ENCODE measurements at regions not wholly inside any gene's neighbourhood (a gene's known extent, or its start where the extent isn't known, plus 50 kb on each side); places are given as distances from the start of the nearest gene placed in this dataset.
A peak's percentile ranks its signal among the peaks of the same experiment; 100 is the strongest.

- H3K9ac ChIP-seq: no peak overlapping the region
- TF ChIP-seq POLR2AphosphoS5 (IDR thresholded peaks at IDR 0.05; ENCODE audit: low read depth, low read length) (no peak), USF1 (IDR thresholded peaks at IDR 0.05; ENCODE audit: borderline replicate concordance, low read depth) (peak; percentile 35; the same call in 1 of the 2 replicates), YY1 (IDR thresholded peaks at IDR 0.05; ENCODE audit: low read depth) (peak; percentile 83; the same call in 1 of the 2 replicates), TAF1 (IDR thresholded peaks at IDR 0.05; ENCODE audit: borderline replicate concordance, low read depth, low read length) (no peak), NFIC (IDR thresholded peaks at IDR 0.05; ENCODE audit: borderline replicate concordance) (peak; percentile 89), RXRA (IDR thresholded peaks at IDR 0.05; ENCODE audit: borderline replicate concordance, low read depth) (peak; percentile 48; the same call in 1 of the 2 replicates), FOXM1 (IDR thresholded peaks at IDR 0.05; ENCODE audit: low read depth) (no peak), ZBTB33 (IDR thresholded peaks at IDR 0.05; ENCODE audit: borderline replicate concordance, low read depth) (no peak), SMC3 (IDR thresholded peaks at IDR 0.05; ENCODE audit: low read depth, low read length) (no peak), TCF12 (IDR thresholded peaks at IDR 0.05) (peak; percentile 74), CTCF (IDR thresholded peaks at IDR 0.05) (no peak), MAX (IDR thresholded peaks at IDR 0.05; ENCODE audit: low read depth) (peak; percentile 58; the same call in 1 of the 2 replicates), RCOR1 (IDR thresholded peaks at IDR 0.05; ENCODE audit: low read length) (no peak), FOSL2 (IDR thresholded peaks at IDR 0.05; ENCODE audit: borderline replicate concordance, low read depth) (peak; percentile 72), JUND (IDR thresholded peaks at IDR 0.05) (peak; percentile 54; the same call in 1 of the 2 replicates), MEF2A (IDR thresholded peaks at IDR 0.05; ENCODE audit: borderline replicate concordance, low read depth) (0 out of 2 replicates have a peak, but pooled peaks have one; percentile 12), EP300 (IDR thresholded peaks at IDR 0.05; ENCODE audit: borderline replicate concordance in 1 of 2, low read depth in 1 of 2, low read length in 1 of 2) (peak in 1 of 2 experiments; percentile 82; a peak in 1 of 4 replicates), PBX3 (IDR thresholded peaks at IDR 0.05) (peak; percentile 44; the same call in 1 of the 2 replicates), SIN3A (IDR thresholded peaks at IDR 0.05; ENCODE audit: borderline replicate concordance, low read depth, low read length) (no peak), TEAD4 (IDR thresholded peaks at IDR 0.05; ENCODE audit: borderline replicate concordance, insufficient read depth) (peak; percentile 71; the same call in 1 of the 2 replicates), GABPA (IDR thresholded peaks at IDR 0.05; ENCODE audit: low read depth) (no peak), REST (IDR thresholded peaks at IDR 0.05; ENCODE audit: low read depth, low read length) (no peak)
- 33% methylated on average over 3 of the region's 3 CpGs for WGBS (ENCODE audit: low lambda C conversion rate)
- peaks cover 0 to 3% of the 10 kb centered on the region in 2 experiments for H3K36me3 ChIP-seq (replicated peaks in 1 of 2; ENCODE audit: control insufficient read depth in 1 of 2, insufficient read depth in 2 of 2, low read length in 1 of 2)
- peaks cover 8% of the 10 kb centered on the region for H3F3A ChIP-seq (replicated peaks; ENCODE audit: insufficient read depth)
- H3K79me2 ChIP-seq (ENCODE audit: insufficient read depth): no peaks in the 10 kb centered on the region
- no peaks in the 10 kb centered on the region for H3K27me3 ChIP-seq (ENCODE audit: insufficient read depth)
- H3K9me3 ChIP-seq: no peaks in the 10 kb centered on the region
- no peaks in the 10 kb centered on the region for H4K20me1 ChIP-seq (ENCODE audit: insufficient read depth)
- H2AFZ ChIP-seq (ENCODE audit: low read depth): no peak overlapping the region
- POLR2A ChIA-PET: interaction anchor here (0.8 kb wide), 1 partner anchor 111 kb away, joined by 3 read pairs; no protein-coding TSS in a partner anchor
- CTCF ChIA-PET: interaction anchor here (1.0 to 1.5 kb wide), 4 partner anchors 18 to 519 kb away, joined by 3 to 7 read pairs (median 4); no protein-coding TSS in a partner anchor
- no peaks in the 10 kb centered on the region for H3K9me2 ChIP-seq
- DNase-seq: no peak
- no peak overlapping the region for H3K4me3 ChIP-seq (ENCODE audit: low read depth in 2 of 2, low read length in 1 of 2)
- H3K4me2 ChIP-seq: no peak overlapping the region
- no peaks in the 10 kb centered on the region; a peak in 1 of 4 replicates for H3K4me1 ChIP-seq (ENCODE audit: control insufficient read depth in 1 of 2, insufficient read depth in 2 of 2, low read depth in 1 of 2, low read length in 1 of 2)
- H3K27ac ChIP-seq (ENCODE audit: low read depth in 2 of 2, low read length in 1 of 2): peak overlapping the region in 1 of 2 experiments; percentile 66; a peak in 2 of 4 replicates
Observed at GRCh38 chr1:235018161-235018560, 110.5 kb downstream of the TOMM20 start.

Data from SK-N-SH (cell line).